OCI-LY3 (cell line): ENCODE measurements at regions not wholly inside any gene's neighbourhood (a gene's known extent, or its start where the extent isn't known, plus 50 kb on each side); places are given as distances from the start of the nearest gene placed in this dataset.

ENCODE experiments used
- CTCF ChIP-seq: fragments of 200-600, 300-600 bp; sonication (generic); IDR thresholded peaks from 2 replicates; pipeline ENCODE4 v1.5.1; 2014; ENCODE audit warnings: antibody characterized with exemption, low read length, low read depth
- EZH2phosphoT487 ChIP-seq: fragments of 200-600 bp; shearing (Covaris generic); IDR thresholded peaks from 2 replicates; pipeline ENCODE4 v1.6.1; 2018; ENCODE audit warnings: antibody characterized with exemption, mixed run types, low read depth

GRCh38 chr16:72406390-72406789, 234.4 kb upstream of the PMFBP1 start:
- no peak for TF ChIP-seq CTCF
- no peak for TF ChIP-seq EZH2phosphoT487
